ENCODE measurements at regions not wholly inside any gene's neighbourhood (a gene's known extent, or its start where the extent isn't known, plus 50 kb on each side); places are given as distances from the start of the nearest gene placed in this dataset.

DNA sequence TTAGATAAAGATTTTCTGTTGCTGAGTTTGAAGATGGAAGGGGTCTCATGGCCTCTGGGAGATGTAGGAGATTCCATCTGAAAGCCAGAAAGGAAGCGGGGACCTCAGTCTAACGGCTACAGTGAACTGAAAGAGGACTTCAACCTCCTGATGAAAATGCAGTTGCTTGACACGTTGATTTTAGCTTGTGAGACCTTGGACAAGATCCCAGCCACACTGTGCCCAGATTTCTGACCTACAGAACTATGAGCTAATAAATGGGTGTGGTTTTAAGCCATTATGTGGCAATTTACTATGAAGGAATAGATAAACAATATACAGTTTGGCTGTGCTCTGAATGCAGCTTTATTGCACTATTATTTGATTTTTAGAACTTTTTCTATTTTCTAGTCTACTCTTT, 342.3 kb upstream of the SEMA3D start:
- TF ChIP-seq, protein P1, sequence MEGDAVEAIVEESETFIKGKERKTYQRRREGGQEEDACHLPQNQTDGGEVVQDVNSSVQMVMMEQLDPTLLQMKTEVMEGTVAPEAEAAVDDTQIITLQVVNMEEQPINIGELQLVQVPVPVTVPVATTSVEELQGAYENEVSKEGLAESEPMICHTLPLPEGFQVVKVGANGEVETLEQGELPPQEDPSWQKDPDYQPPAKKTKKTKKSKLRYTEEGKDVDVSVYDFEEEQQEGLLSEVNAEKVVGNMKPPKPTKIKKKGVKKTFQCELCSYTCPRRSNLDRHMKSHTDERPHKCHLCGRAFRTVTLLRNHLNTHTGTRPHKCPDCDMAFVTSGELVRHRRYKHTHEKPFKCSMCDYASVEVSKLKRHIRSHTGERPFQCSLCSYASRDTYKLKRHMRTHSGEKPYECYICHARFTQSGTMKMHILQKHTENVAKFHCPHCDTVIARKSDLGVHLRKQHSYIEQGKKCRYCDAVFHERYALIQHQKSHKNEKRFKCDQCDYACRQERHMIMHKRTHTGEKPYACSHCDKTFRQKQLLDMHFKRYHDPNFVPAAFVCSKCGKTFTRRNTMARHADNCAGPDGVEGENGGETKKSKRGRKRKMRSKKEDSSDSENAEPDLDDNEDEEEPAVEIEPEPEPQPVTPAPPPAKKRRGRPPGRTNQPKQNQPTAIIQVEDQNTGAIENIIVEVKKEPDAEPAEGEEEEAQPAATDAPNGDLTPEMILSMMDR (conservative IDR thresholded peaks at IDR 0.05; ENCODE audit: low read length) = no peak
- no peak for TF ChIP-seq EZH2phosphoT487 (IDR thresholded peaks at IDR 0.05; ENCODE audit: borderline replicate concordance)

Measured in Loucy (cell line).